ENCODE measurements at regions not wholly inside any gene's neighbourhood (a gene's known extent, or its start where the extent isn't known, plus 50 kb on each side); places are given as distances from the start of the nearest gene placed in this dataset.

DNA sequence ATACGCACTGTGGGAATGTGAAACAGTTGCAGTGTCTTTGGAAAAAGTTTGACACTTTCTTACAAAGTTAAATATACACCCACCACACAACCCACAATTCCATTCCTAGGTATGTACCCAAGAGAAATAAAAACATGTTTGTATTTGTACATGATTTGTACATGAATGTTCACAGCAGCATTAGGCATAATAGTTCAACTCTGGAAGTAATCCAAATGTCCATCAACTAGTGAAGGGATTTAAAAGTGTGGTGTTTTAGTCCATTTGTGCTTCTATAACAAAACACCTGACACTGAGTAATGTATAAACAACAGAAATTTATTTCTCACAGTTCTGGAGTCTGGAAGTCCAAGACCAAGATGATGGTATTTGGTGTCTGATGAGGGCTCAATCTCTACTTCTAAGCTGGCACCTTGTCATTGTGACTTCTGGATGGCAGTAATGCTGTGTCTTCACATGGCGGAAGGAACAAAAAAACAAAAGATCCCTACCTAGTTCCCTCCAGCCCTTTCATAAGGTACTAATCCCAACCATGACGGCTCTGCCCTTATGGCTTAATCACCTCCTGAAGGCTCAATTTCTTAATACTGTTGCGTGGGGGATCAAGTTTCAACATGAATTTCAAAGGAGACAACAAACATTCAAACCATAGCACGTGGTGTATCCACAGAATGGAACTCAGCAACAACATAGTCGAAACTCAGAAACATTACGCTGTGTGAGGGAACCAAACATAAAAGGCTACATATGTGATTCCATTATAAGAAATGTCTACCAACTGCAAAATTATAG lies 120.5 kb downstream of the AQP9 start:
- 76% methylated on average over 7 of the region's 7 CpGs for WGBS (ENCODE audit: missing lambda C conversion rate)
- peak; percentile 23 for FAIRE-seq
- ChIA-PET CTCF (interaction anchor here (1.0 kb wide), 1 partner anchor 11 kb away, joined by 3 read pairs; no protein-coding TSS in a partner anchor), POLR2A (no interaction called here)
- TF ChIP-seq HOXB13 (CRISPR knock-in tag; IDR thresholded peaks at IDR 0.05; ENCODE audit: low read depth) (no peak), KDM5A (IDR thresholded peaks at IDR 0.05) (no peak), ZSCAN20 (CRISPR knock-in tag; IDR thresholded peaks at IDR 0.05) (no peak), RNF2 (IDR thresholded peaks at IDR 0.05; ENCODE audit: borderline replicate concordance, low read depth) (no peak), SMC3 (IDR thresholded peaks at IDR 0.05) (no peak), ZFP36 (IDR thresholded peaks at IDR 0.05; ENCODE audit: borderline replicate concordance, partially characterized antibody) (no peak), FOSB (CRISPR knock-in tag; IDR thresholded peaks at IDR 0.05) (no peak), HOXB5 (CRISPR knock-in tag; IDR thresholded peaks at IDR 0.05) (no peak)
- TF ChIP-seq, protein P1, sequence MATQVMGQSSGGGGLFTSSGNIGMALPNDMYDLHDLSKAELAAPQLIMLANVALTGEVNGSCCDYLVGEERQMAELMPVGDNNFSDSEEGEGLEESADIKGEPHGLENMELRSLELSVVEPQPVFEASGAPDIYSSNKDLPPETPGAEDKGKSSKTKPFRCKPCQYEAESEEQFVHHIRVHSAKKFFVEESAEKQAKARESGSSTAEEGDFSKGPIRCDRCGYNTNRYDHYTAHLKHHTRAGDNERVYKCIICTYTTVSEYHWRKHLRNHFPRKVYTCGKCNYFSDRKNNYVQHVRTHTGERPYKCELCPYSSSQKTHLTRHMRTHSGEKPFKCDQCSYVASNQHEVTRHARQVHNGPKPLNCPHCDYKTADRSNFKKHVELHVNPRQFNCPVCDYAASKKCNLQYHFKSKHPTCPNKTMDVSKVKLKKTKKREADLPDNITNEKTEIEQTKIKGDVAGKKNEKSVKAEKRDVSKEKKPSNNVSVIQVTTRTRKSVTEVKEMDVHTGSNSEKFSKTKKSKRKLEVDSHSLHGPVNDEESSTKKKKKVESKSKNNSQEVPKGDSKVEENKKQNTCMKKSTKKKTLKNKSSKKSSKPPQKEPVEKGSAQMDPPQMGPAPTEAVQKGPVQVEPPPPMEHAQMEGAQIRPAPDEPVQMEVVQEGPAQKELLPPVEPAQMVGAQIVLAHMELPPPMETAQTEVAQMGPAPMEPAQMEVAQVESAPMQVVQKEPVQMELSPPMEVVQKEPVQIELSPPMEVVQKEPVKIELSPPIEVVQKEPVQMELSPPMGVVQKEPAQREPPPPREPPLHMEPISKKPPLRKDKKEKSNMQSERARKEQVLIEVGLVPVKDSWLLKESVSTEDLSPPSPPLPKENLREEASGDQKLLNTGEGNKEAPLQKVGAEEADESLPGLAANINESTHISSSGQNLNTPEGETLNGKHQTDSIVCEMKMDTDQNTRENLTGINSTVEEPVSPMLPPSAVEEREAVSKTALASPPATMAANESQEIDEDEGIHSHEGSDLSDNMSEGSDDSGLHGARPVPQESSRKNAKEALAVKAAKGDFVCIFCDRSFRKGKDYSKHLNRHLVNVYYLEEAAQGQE (IDR thresholded peaks at IDR 0.05) = no peak
- TF ChIP-seq, protein P2, sequence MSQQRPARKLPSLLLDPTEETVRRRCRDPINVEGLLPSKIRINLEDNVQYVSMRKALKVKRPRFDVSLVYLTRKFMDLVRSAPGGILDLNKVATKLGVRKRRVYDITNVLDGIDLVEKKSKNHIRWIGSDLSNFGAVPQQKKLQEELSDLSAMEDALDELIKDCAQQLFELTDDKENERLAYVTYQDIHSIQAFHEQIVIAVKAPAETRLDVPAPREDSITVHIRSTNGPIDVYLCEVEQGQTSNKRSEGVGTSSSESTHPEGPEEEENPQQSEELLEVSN (IDR thresholded peaks at IDR 0.05; ENCODE audit: borderline replicate concordance, low read depth) = no peak
- TF ChIP-seq, protein P3, sequence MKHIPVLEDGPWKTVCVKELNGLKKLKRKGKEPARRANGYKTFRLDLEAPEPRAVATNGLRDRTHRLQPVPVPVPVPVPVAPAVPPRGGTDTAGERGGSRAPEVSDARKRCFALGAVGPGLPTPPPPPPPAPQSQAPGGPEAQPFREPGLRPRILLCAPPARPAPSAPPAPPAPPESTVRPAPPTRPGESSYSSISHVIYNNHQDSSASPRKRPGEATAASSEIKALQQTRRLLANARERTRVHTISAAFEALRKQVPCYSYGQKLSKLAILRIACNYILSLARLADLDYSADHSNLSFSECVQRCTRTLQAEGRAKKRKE (CRISPR knock-in tag; IDR thresholded peaks at IDR 0.05; ENCODE audit: low read depth) = no peak
- Histone ChIP-seq H3K9me3 (peaks cover 6% of the 10 kb centered on the region; the same call in 1 of the 3 replicates), H3K4me3 (no peak overlapping the region), H3K4me2 (no peak overlapping the region), H3K27ac (no peak overlapping the region), H3K4me1 (0 out of 3 replicates have a peak, but pooled peaks cover 4% of the 10 kb centered on the region)
- no peak for ATAC-seq
- no peak for DNase-seq (ENCODE audit: low read depth in 1 of 2, low spot score in 1 of 2)

DNA sequence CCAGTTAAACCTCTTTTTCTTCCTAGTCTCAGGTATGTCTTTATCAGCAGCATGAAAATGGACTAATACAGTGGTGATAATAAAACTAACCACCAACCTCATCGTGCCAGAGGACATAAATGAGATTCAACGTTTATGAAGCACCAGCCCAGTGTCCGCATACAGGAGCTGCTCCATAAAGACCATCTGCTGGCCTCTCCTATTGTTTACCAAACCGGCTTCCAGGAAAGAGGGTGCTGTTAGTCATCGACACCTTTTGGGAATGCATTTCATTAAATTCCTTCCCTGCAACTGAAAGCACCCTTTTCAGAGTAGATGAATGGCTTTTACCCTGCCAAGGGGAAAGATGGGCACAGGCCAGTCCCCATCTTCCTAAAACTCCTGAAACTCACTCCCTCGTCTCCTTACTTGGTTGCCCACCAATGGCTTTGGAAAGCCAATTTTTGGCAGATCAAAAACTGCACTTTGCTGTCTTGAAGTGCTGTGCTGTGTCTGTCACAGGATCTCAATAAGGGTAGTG lies 122.1 kb downstream of the AQP9 start:
- ATAC-seq (no peak), DNase-seq (ENCODE audit: low read depth in 1 of 2, low spot score in 1 of 2) (no peak), FAIRE-seq (no peak)
- POLR2A ChIA-PET = no interaction called here
- TF ChIP-seq RFX5 (IDR thresholded peaks at IDR 0.05) (no peak), FOSB (CRISPR knock-in tag; IDR thresholded peaks at IDR 0.05) (no peak), EHMT2 (IDR thresholded peaks at IDR 0.05; ENCODE audit: low read depth) (no peak), TFCP2L1 (CRISPR knock-in tag; IDR thresholded peaks at IDR 0.05) (no peak), SMC3 (IDR thresholded peaks at IDR 0.05) (no peak)
- H3K27ac ChIP-seq = no peak overlapping the region
- H3K4me1 ChIP-seq = 0 out of 3 replicates have a peak, but pooled peaks cover 4% of the 10 kb centered on the region
- H3K4me3 ChIP-seq = no peak overlapping the region
- 63% methylated on average over 6 of the region's 6 CpGs for WGBS (ENCODE audit: missing lambda C conversion rate)
- H3K4me2 ChIP-seq = no peak overlapping the region
- CTCF ChIA-PET = interaction anchor here (1.3 to 1.8 kb wide), 2 partner anchors 10 to 32 kb away, joined by 3 to 5 read pairs; no protein-coding TSS in a partner anchor
- H3K9me3 ChIP-seq = peaks cover under 1% of the 10 kb centered on the region; the same call in 1 of the 3 replicates

DNA sequence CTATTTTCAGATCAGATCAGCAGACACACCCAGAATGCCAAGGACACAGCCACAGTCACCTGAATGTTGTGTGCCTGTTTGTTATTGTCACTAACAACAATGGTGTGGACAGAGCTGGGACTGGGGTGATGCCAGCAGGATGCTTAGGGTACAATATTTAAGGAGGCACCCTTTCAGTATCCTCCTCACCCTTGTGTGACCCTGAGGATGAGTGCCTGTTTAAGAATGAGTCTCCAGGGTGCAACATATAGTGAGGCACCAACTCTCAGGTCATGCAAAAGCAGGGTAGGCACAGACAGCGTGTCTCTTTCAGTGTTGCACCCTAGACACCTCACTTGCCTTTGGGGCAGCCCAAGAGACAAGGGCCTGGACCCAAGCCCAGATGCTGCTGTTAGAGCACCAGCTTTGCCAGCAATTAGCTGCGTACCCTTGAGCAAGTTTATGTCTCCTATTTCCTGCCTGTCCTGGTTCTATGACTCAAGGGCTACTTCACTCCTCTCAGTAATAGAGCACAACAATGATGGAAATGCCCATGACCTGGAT lies 122.6 kb downstream of the AQP9 start:
- no peak overlapping the region for H3K27ac ChIP-seq
- H3K9me3 ChIP-seq = no peaks in the 10 kb centered on the region
- FAIRE-seq = no peak
- H3K4me1 ChIP-seq = 0 out of 3 replicates have a peak, but pooled peaks cover 4% of the 10 kb centered on the region
- 89% methylated on average over 2 of the region's 2 CpGs for WGBS (ENCODE audit: missing lambda C conversion rate)
- DNase-seq (ENCODE audit: low read depth in 1 of 2, low spot score in 1 of 2) = no peak
- CTCF ChIA-PET = interaction anchor here (1.3 to 1.8 kb wide), 2 partner anchors 9 to 33 kb away, joined by 3 to 5 read pairs; no protein-coding TSS in a partner anchor
- ATAC-seq = no peak
- POLR2A ChIA-PET = no interaction called here
- no peak overlapping the region for H3K4me3 ChIP-seq
- no peak overlapping the region for H3K4me2 ChIP-seq
- TF ChIP-seq ESRRA (IDR thresholded peaks at IDR 0.05; ENCODE audit: borderline replicate concordance, low read length) (no peak), ZC3H11A (IDR thresholded peaks at IDR 0.05) (no peak), HOXB13 (CRISPR knock-in tag; IDR thresholded peaks at IDR 0.05; ENCODE audit: low read depth) (no peak), MAZ (IDR thresholded peaks at IDR 0.05; ENCODE audit: borderline replicate concordance, low read depth, low read length) (no peak), ZSCAN20 (CRISPR knock-in tag; IDR thresholded peaks at IDR 0.05) (no peak), CBX2 (IDR thresholded peaks at IDR 0.05; ENCODE audit: borderline replicate concordance, low read depth) (no peak)
- TF ChIP-seq, protein P3 (CRISPR knock-in tag; IDR thresholded peaks at IDR 0.05; ENCODE audit: low read depth) = no peak
- TF ChIP-seq, protein P1 (IDR thresholded peaks at IDR 0.05) = no peak
